Kidney capillary endothelial cell (primary cell): ENCODE measurements at regions not wholly inside any gene's neighbourhood (a gene's known extent, or its start where the extent isn't known, plus 50 kb on each side); places are given as distances from the start of the nearest gene placed in this dataset.

ENCODE experiments used
- DNase-seq: peaks from one replicate; pipeline ENCODE4 v3.0.0-alpha.2; 2018; ENCODE audit warnings: low spot score

- no peak for DNase-seq
Observed at GRCh38 chr11:69918231-69918937, 99.2 kb upstream of the FGF3 start.

- DNase-seq = peak; percentile 64
Observed at GRCh38 chr11:69918938-69919650, 99.9 kb upstream of the FGF3 start.

GRCh38 chr11:69919659-69920344 lies 100.6 kb upstream of the FGF3 start:
- DNase-seq = no peak

DNA sequence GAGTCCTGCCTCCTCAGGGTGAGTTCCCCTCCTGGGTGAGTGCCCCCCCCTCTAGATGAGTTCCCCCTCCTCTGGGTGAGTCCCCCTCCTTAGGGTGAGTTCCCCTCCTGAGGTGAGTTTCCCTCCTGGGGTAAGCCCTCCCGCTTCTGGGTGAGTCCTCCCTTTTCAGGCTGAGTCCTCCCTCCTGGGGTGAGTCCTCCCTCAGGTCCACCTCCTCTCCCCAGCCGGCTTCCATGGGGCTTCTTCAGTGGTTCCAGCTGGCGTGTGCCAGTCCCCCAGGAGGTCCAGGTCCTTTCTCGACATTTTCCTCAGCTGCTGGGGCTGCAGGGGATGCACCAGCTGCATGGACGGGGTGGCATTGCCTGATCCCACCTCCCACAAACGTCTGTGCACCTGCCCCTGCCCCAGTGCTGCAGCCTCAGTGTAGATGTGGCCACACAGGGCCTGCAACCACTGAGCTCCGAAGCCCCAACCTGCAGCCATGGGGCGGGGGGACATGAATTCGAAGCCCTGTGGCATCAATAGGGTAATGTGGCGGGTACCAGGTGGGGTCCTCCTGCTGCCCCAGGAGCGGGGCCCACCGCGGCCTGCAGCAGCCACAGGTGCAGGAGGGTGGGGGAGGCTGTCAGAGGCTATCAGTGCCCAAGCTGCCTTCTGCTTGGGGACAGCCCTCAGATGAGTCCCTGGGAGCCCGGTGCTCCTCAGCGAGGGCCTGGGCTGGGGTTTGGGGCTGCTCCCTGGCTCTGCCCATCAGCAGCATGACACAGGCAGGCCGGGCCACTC lies 101.3 kb upstream of the FGF3 start:
- DNase-seq = no peak

DNA sequence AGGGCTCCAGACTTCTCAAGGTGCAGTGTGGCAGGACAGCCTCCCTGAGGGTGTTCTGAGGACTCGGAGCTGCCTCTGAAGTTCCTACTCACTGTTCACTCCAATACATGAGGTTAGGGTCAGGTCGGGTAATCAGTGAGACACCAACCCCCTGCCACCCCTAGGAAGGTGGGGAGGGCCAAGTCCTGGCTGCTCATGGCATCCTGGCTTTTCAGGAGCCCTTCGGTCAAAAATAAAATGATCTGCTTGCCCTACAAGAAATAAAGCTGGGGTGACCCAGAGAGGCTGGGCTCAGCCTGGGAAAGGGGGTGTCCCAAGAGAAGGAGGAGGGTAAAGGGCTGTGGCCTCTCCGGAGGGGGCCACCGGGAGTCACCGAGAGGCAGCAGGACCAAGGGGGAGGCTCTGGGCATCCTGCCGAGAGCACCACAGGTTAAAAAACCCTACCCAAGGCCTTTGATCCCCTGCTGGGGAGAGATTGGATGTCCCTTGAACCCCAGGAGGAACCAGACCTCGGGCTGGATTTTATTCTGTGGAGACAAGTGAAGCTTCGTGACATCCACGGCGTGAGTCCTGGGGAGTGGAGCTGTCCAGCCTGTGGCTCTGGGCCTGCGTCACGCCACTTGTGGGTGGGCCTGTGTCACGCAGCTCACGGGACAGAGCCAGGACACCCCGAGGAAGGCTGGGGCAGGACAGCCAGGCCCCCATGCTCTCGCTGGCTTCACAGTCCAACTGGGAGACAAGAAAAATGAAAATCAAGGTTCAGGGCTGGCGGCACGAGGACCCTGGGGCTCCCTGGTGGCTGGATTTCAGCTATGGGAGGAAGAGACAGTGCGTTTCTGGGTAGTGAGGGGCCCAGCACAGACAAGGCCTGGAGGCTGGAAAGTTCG lies 102.2 kb upstream of the FGF3 start:
- DNase-seq = no peak

DNA sequence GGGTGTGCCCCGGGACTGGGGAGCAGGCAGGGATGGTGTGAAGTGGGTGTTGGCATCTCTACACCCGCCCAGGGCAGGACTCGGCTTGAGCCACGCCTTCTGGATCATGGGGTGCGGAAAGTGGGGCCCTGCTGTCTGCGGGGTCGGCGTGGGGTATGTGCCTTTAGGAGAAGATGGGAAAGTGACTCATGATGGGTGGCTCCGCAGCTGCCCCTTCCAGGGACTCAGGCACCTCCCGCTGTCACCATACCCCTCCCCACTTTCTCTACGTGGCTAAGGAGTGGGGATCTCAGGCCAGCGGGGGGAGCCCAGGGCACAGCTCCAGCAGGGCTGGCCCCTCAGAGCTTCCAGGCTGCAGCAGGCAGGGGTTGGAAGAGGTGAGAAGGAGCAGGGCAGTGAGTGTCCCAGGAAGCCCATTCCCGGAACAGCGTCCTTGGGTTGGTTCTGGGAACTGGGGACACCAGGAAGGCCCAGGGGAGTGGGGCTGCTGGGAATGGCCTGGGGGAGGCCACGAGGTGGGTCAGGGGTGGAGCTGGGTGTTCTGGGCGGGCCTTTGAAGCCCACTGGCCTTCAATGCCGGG lies 102.9 kb upstream of the FGF3 start:
- DNase-seq = no peak

GRCh38 chr11:69922596-69923111 lies 103.4 kb upstream of the FGF3 start:
- no peak for DNase-seq

GRCh38 chr11:69923196-69923595 lies 104.0 kb upstream of the FGF3 start:
- no peak for DNase-seq

GRCh38 chr11:69923641-69924307 lies 104.6 kb upstream of the FGF3 start:
- no peak for DNase-seq

GRCh38 chr11:69924308-69925161 lies 105.3 kb upstream of the FGF3 start:
- DNase-seq = no peak

- DNase-seq = peak; percentile 50
Observed at GRCh38 chr11:69925366-69926196, 106.4 kb upstream of the FGF3 start.

DNA sequence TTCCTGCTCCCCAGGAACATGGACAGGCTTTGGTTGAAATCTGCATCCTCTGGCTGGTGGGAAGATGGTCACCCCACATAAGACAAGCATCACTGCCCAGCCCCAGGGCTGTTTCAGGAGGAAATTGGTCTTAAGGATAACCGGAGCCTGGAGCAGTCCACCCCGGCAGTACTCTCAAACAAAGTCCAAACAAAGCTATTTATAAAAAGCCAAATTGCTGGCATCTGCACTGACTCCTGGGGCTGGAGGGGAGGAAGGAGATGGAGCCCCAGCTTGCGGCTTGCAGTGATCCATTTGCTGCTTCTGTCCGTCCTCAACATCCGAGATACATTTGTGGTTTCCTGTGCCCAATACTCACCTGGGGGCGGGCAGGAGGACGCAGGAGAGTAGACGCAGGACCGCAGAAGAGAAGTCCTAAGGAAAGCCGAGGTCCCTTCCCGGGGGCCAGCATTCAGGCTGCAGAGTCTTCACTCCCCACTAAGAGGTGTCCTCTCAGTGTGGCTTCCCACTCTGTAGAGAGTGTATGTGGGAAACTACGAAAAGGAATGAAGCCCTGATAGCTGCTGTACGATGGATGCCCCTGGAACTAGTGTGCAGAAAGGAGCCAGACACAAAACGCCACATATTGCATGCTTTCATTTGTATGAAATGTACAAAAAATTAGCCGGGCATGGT lies 107.3 kb upstream of the FGF3 start:
- no peak for DNase-seq

GRCh38 chr11:69928121-69928520 lies 108.9 kb upstream of the FGF3 start:
- no peak for DNase-seq

DNA sequence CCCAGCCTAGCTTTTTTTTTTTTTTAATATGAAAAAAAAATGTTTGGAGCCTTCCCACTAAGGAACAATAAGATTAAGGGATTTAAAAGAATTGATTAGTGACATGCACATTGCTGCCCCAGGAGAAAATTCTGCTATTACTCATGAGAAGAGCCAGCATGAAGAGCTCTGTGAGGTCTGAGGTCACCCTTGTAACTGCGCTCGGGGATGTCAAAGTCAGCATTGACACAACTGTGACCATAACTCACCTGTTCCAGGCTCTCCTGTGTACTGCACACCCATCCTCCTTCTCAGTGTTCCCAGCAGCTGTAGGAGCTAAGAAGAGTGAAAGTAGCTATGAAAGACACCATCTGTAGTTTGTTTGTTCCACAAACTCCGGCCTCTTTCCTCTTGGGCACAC lies 109.8 kb upstream of the FGF3 start:
- no peak for DNase-seq

DNA sequence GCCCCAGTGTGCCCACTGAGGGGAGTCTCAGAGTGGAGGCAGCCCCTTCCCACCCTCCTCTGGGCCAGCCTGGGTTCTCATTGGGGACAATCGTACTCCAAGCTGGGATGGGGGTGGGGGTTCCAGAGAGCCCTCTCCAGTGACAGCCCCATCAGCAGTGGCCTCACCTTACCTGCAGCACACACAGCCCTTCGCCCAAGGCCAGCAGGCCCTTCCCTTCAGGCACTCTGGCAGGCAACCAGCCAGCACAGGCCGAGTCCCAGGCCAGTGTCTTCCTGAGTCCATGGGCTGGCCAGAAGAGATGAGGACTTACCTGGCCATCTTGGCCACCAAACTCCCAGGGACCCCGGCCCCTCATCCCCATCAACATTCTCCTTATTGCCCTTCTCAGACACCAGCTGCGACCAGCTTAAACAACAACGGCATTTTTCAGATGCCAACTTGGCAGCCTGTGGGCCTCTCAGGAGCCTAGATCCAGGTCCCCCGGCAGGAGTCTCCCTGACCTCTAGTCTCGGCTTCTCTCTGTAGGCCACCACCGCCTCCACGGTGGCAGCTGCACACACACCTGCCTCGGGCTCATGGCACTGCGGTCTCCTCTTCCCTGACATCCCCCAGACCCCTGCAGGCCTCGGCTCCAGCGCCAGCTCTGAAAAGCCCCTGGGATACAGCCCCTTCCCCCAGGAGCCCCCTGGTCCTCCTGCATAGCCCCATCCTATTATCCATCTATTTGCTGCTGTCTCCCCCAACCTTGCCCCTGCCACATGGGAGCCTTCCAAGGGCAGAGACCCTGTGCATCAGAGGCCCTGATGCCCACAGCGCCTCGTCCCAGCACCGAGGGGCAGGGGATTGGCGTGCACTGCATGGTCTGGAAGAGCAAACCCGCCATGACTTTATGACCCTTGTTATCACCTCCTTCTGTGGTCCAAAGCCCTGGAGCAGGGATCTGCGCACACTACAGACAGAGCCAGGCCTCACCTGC lies 111.2 kb upstream of the FGF3 start:
- DNase-seq = no peak
